Left lung (tissue), 4 donors: ENCODE measurements at regions not wholly inside any gene's neighbourhood (a gene's known extent, or its start where the extent isn't known, plus 50 kb on each side); places are given as distances from the start of the nearest gene placed in this dataset.

ENCODE experiments used
- ATAC-seq: fragments of 200-7000 bp; cut with Tn5 transposase; one replicate; pipeline ENCODE4 v1.9.1; 2020; ENCODE audit warnings: moderate library complexity
- DNase-seq, 4 donors: peaks; one replicate each; pipeline ENCODE4 v3.0.0-alpha.2; 2013 to 2020
- H3K27ac ChIP-seq, 2 donors: fragments of 200-600 bp; sonication (generic) in 1 of 2; one replicate each; pipeline versions ENCODE4 v1.5.0 to v1.8.0; 2020 to 2021
- H3K27me3 ChIP-seq, 2 donors: fragments of 200-600 bp; sonication (generic) in 1 of 2; one replicate each; pipeline versions ENCODE4 v1.5.0 to v1.8.0; 2020 to 2021
- H3K36me3 ChIP-seq, 2 donors: fragments of 200-600 bp; sonication (generic) in 1 of 2; one replicate each; pipeline versions ENCODE4 v1.5.0 to v1.8.0; 2020 to 2021
- H3K4me1 ChIP-seq, 2 donors: fragments of 200-600 bp; one replicate each; pipeline ENCODE4 v1.8.0; 2021
- H3K4me3 ChIP-seq, 2 donors: fragments of 200-600 bp; sonication (generic) in 1 of 2; one replicate each; pipeline versions ENCODE4 v1.5.0 to v1.8.0; 2020 to 2021; ENCODE audit warnings: mild to moderate bottlenecking in 1 of 2
- H3K9me3 ChIP-seq, 2 donors: fragments of 200-600 bp; sonication (generic) in 1 of 2; one replicate each; pipeline versions ENCODE4 v1.5.0 to v1.8.0; 2020 to 2021
- CTCF ChIP-seq, 2 donors: fragments of 200-600 bp; sonication (generic) in 1 of 2; IDR thresholded peaks; one replicate each; pipeline versions ENCODE4 v1.5.0 to v1.8.0; 2021; ENCODE audit warnings: antibody characterized with exemption in 2 of 2
- intact Hi-C, 2 donors: fragments of 100-400 bp; cut with DNase I; formaldehyde crosslinking; loops; one replicate each; pipeline versions ENCODE4 v1.11.2 to v1.14.2; 2022
- donor health status: DM: no; HTN: yes; CAD: no.
- donor health status: DM: no; HTN: no; CAD: no.

DNA sequence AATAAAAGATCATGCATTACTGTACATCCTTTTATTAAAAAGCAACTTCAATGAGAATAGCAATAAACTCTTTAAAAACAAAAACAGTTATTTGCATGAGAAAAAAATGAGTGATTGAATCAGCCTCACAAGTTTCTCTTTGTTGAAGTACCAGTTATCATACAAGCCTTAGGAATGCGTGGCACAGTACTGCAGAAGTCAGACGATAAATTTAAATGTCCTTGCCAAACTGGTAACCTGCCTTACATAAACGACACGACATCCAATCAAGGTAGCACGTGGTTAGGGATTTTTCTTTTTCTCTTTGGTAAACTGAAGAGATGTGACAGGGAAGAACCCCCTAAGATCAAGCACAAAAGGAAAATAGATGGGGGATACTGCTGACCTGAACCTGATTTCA, 251.0 kb downstream of the KLF12 start:
- no peak for TF ChIP-seq CTCF (IDR thresholded peaks at IDR 0.05)
- DNase-seq, result no peak
- Histone ChIP-seq H3K4me1 (no peaks in the 10 kb centered on the region), H3K27me3 (no peaks in the 10 kb centered on the region), H3K36me3 (no peaks in the 10 kb centered on the region), H3K9me3 (no peaks in the 10 kb centered on the region), H3K27ac (no peak overlapping the region), H3K4me3 (no peak overlapping the region)
- intact Hi-C loops, result no loop called here
- ATAC-seq, result no peak

DNA sequence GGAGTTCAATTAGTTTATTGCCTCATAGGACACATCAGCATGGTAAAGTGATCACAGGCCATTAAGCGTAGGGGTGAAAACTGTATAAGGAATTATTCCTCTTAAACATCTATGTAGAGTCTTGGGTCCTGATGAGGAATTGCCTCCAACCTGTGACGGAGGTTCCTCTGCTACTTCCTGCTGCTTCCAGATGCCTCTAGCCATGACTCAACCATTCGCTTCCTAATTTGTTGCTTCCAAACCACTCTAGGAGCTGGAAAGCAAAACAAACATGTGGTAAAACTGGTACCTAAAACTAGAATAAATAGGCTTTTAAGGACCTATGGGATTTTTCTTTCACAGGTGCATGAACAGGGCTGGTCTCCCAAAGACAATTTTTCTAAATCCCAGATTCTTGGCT, 253.8 kb downstream of the KLF12 start:
- H3K4me3 ChIP-seq, result no peak overlapping the region
- DNase-seq (no peak), ATAC-seq (no peak)
- intact Hi-C loops, result no loop called here
- H3K27ac ChIP-seq, result no peak overlapping the region
- H3K9me3 ChIP-seq, result no peaks in the 10 kb centered on the region
- no peaks in the 10 kb centered on the region for H3K4me1 ChIP-seq
- H3K27me3 ChIP-seq, result no peaks in the 10 kb centered on the region
- no peak for TF ChIP-seq CTCF (IDR thresholded peaks at IDR 0.05)
- H3K36me3 ChIP-seq, result no peaks in the 10 kb centered on the region

DNA sequence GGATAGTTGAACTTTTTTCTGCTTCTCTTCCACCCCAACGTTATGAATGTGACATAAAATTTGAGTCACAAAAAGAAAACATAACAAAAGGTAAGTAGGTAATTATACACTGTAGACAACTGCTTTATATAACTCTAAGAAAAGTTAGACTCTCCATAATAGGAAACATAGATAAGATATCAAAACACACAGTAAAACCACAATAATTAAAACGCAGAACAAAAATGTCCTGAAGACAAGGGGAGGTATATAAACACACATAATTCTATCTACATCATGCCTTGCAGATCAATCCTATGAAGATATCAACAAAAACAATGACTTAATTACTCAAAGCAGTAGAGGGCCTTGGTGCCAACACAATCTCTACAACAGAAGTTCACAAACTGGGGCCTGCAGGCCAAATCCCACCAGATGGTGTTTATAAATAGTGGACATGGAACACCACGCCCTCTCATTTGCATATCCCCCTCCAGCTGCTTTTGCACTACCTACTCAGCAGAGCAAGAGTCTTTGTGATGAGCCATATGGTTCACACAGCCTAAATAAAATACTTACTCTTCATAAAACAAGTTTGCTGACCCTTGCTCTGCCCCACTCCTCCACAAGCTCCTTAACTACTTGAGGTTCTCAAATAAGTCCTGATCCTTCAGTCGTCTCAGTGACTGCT, 254.7 kb downstream of the KLF12 start:
- Histone ChIP-seq H3K27ac (no peak overlapping the region), H3K4me3 (no peak overlapping the region), H3K9me3 (no peaks in the 10 kb centered on the region), H3K4me1 (no peaks in the 10 kb centered on the region), H3K36me3 (no peaks in the 10 kb centered on the region), H3K27me3 (no peaks in the 10 kb centered on the region)
- DNase-seq (no peak), ATAC-seq (no peak)
- intact Hi-C loops, result no loop called here
- no peak for TF ChIP-seq CTCF (IDR thresholded peaks at IDR 0.05)

DNA sequence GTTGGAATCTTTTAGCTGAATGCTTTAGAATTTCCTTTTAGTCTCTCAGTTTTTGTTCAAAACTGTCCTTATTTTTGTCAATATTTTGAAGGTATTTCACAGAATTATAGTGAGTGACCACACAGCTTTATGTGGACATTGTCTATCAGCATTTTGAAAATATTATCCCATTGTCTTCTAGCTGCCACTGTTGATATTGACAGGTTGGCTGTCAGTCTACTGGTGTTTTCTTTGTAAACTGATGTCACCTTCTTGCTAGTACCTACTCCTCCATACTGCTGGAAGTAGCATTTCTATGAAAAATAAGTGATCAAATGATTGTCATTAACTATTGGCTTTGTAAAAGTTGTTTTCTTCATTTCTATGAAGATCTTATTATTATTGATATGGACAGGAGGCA, 256.8 kb downstream of the KLF12 start:
- H3K36me3 ChIP-seq, result no peaks in the 10 kb centered on the region
- H3K27me3 ChIP-seq, result no peaks in the 10 kb centered on the region
- H3K4me3 ChIP-seq, result no peak overlapping the region
- intact Hi-C loops, result no loop called here
- no peaks in the 10 kb centered on the region for H3K9me3 ChIP-seq
- TF ChIP-seq CTCF (IDR thresholded peaks at IDR 0.05), result no peak
- no peaks in the 10 kb centered on the region for H3K4me1 ChIP-seq
- no peak for ATAC-seq
- no peak for DNase-seq
- H3K27ac ChIP-seq, result no peak overlapping the region

- Histone ChIP-seq H3K36me3 (no peaks in the 10 kb centered on the region), H3K4me3 (no peak overlapping the region), H3K27me3 (no peaks in the 10 kb centered on the region), H3K27ac (no peak overlapping the region), H3K4me1 (no peaks in the 10 kb centered on the region), H3K9me3 (no peaks in the 10 kb centered on the region)
- ATAC-seq (no peak), DNase-seq (no peak)
- intact Hi-C loops, result no loop called here
- no peak for TF ChIP-seq CTCF (IDR thresholded peaks at IDR 0.05)
Observed at GRCh38 chr13:73876323-73876722, 257.9 kb downstream of the KLF12 start.
